ENCODE measurements at regions not wholly inside any gene's neighbourhood (a gene's known extent, or its start where the extent isn't known, plus 50 kb on each side); places are given as distances from the start of the nearest gene placed in this dataset.

DNA sequence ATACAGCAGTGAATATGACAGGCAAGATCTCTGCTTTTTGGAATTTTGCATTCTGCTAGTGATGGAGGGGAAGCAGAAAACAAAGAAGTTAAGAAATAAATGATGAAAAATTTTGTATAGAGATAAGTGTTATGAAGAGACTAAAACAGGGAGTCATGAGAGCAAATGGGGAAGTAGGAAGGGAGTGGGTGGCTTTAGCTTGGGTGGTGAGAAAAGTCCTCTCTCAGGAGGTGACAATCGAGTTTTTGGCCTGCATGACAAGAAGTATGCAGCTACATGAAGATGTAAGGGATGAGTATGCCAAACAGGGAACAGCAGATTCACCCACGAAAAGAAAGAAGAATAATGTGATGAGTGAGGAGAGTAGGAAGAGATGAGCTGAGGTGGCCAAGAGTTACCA, 80.7 kb upstream of the MPPED2 start:
- Histone ChIP-seq H3K9me3 (no peaks in the 10 kb centered on the region), H3K27ac (no peak overlapping the region), H3K36me3 (no peaks in the 10 kb centered on the region), H3K27me3 (no peaks in the 10 kb centered on the region), H3K4me3 (replicated peaks in 1 of 3) (no peak overlapping the region), H3K4me1 (no peaks in the 10 kb centered on the region)
- DNase-seq: no peak
- WGBS, 2 donors: 72 to 75% methylated on average over 2 of the region's 2 CpGs
- intact Hi-C loops (cut with DNase I): no loop called here
- TF ChIP-seq, protein P1, sequence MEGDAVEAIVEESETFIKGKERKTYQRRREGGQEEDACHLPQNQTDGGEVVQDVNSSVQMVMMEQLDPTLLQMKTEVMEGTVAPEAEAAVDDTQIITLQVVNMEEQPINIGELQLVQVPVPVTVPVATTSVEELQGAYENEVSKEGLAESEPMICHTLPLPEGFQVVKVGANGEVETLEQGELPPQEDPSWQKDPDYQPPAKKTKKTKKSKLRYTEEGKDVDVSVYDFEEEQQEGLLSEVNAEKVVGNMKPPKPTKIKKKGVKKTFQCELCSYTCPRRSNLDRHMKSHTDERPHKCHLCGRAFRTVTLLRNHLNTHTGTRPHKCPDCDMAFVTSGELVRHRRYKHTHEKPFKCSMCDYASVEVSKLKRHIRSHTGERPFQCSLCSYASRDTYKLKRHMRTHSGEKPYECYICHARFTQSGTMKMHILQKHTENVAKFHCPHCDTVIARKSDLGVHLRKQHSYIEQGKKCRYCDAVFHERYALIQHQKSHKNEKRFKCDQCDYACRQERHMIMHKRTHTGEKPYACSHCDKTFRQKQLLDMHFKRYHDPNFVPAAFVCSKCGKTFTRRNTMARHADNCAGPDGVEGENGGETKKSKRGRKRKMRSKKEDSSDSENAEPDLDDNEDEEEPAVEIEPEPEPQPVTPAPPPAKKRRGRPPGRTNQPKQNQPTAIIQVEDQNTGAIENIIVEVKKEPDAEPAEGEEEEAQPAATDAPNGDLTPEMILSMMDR (IDR thresholded peaks at IDR 0.05): no peak
- no peak for TF ChIP-seq POLR2A (IDR thresholded peaks at IDR 0.05)

DNA sequence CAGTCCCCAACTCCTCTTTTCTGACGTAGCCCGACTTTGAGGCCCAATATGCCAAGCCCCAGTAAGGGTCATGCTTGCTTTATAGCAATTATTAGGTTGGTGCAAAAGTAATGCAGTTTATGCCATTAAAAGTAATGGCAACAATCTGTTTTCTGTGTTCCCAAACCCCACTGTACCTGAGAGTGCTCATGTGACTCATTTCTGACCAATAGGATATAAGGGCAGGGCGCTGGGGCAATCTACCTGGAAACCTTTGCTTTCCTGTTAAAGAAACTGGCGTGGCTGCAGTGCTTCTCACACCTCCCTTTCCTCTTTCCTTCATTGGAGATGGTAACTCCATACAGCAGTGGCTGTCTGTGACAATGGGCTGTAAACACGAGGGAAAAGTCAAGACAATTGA, 78.9 kb upstream of the MPPED2 start:
- Histone ChIP-seq H3K27ac (no peak overlapping the region), H3K4me3 (replicated peaks in 1 of 3) (no peak overlapping the region), H3K36me3 (no peaks in the 10 kb centered on the region), H3K4me1 (no peaks in the 10 kb centered on the region), H3K27me3 (no peaks in the 10 kb centered on the region), H3K9me3 (no peaks in the 10 kb centered on the region)
- TF ChIP-seq POLR2A (IDR thresholded peaks at IDR 0.05): no peak
- TF ChIP-seq, protein P1 (IDR thresholded peaks at IDR 0.05): no peak
- WGBS, 2 donors: 83 to 92% methylated on average over 5 of the region's 5 CpGs
- no peak for DNase-seq
- intact Hi-C loops (cut with DNase I): no loop called here

- DNase-seq: no peak
- intact Hi-C loops (cut with DNase I): loop anchor here (5.0 kb wide), 1 partner anchor 311 kb away; no protein-coding TSS in a partner anchor
- H3K9me3 ChIP-seq: no peaks in the 10 kb centered on the region
Measured at GRCh38 chr11:30653606-30654005, 67.5 kb upstream of the MPPED2 start.

GRCh38 chr11:30652801-30653200, 66.6 kb upstream of the MPPED2 start:
- WGBS, 2 donors: 88 to 95% methylated on average over 2 of the region's 2 CpGs
- no peaks in the 10 kb centered on the region for H3K27me3 ChIP-seq
- no peak for DNase-seq
- intact Hi-C loops (cut with DNase I): loop anchor here (5.0 kb wide), 1 partner anchor 310 kb away; no protein-coding TSS in a partner anchor
- no peak overlapping the region for H3K27ac ChIP-seq
- no peak overlapping the region for H3K4me3 ChIP-seq (replicated peaks in 1 of 3)
- H3K36me3 ChIP-seq: no peaks in the 10 kb centered on the region
- TF ChIP-seq, protein P1 (IDR thresholded peaks at IDR 0.05): no peak
- no peak for TF ChIP-seq POLR2A (IDR thresholded peaks at IDR 0.05)
- H3K9me3 ChIP-seq: no peaks in the 10 kb centered on the region
- no peaks in the 10 kb centered on the region for H3K4me1 ChIP-seq

More at GRCh38 chr11:30653606-30654005, 67.5 kb upstream of the MPPED2 start:
- 86 to 89% methylated on average over 1 of the region's 1 CpG for WGBS, 2 donors
- TF ChIP-seq POLR2A (IDR thresholded peaks at IDR 0.05): no peak
- TF ChIP-seq, protein P1 (IDR thresholded peaks at IDR 0.05): peak in 3 of 6 experiments; percentile 9 to 35 (median 24)
- Histone ChIP-seq H3K27ac (no peak overlapping the region), H3K4me3 (replicated peaks in 1 of 3) (no peak overlapping the region), H3K4me1 (no peaks in the 10 kb centered on the region), H3K27me3 (no peaks in the 10 kb centered on the region), H3K36me3 (no peaks in the 10 kb centered on the region)

GRCh38 chr11:30650266-30650665, 64.1 kb upstream of the MPPED2 start:
- H3K27ac ChIP-seq: no peak overlapping the region
- no peaks in the 10 kb centered on the region for H3K4me1 ChIP-seq
- no peak for DNase-seq
- no peaks in the 10 kb centered on the region for H3K27me3 ChIP-seq
- intact Hi-C loops (cut with DNase I): loop anchor here (5.0 kb wide), 1 partner anchor 308 kb away; no protein-coding TSS in a partner anchor
- H3K36me3 ChIP-seq: no peaks in the 10 kb centered on the region
- TF ChIP-seq POLR2A (IDR thresholded peaks at IDR 0.05): no peak
- TF ChIP-seq, protein P1 (IDR thresholded peaks at IDR 0.05): no peak
- H3K4me3 ChIP-seq (replicated peaks in 1 of 3): no peak overlapping the region
- H3K9me3 ChIP-seq: no peaks in the 10 kb centered on the region

All from thyroid gland (tissue), 4 donors.